GM23248 (cell line): ENCODE measurements at regions not wholly inside any gene's neighbourhood (a gene's known extent, or its start where the extent isn't known, plus 50 kb on each side); places are given as distances from the start of the nearest gene placed in this dataset.

Experiments used
- DNase-seq: peaks from one replicate; pipeline ENCODE4 v3.0.0-alpha.2; 2015
- H2AFZ ChIP-seq: fragments of 200-600 bp; sonication (generic); 2 replicates; pipeline ENCODE4 v1.6.1; 2016; ENCODE audit warnings: antibody characterized with exemption
- H3F3A ChIP-seq: fragments of 200-600 bp; sonication (generic); 2 replicates; pipeline ENCODE4 v1.6.1; 2016; ENCODE audit warnings: mild to moderate bottlenecking, antibody characterized with exemption, mixed run types; ENCODE audit not compliant: insufficient read depth
- H3K27ac ChIP-seq: fragments of 200-600 bp; sonication (generic); 2 replicates; pipeline ENCODE4 v1.5.1; 2016; ENCODE audit warnings: mild to moderate bottlenecking
- H3K27me3 ChIP-seq: fragments of 200-600 bp; sonication (generic); replicated peaks from 2 replicates; pipeline ENCODE4 v1.6.1; 2016; ENCODE audit warnings: mild to moderate bottlenecking; ENCODE audit not compliant: insufficient read depth
- H3K36me3 ChIP-seq: fragments of 200-600 bp; sonication (generic); 2 replicates; pipeline ENCODE4 v1.6.1; 2016; ENCODE audit warnings: low read depth, mild to moderate bottlenecking
- H3K4me1 ChIP-seq: fragments of 200-600 bp; sonication (generic); 2 replicates; pipeline ENCODE4 v1.6.1; 2016; ENCODE audit warnings: mild to moderate bottlenecking; ENCODE audit not compliant: insufficient read depth
- H3K4me2 ChIP-seq: fragments of 200-600 bp; sonication (generic); one replicate; pipeline ENCODE4 v1.6.1; 2016; ENCODE audit warnings: mild to moderate bottlenecking; ENCODE audit not compliant: unreplicated experiment
- H3K4me3 ChIP-seq: fragments of 200-600 bp; sonication (generic); 2 replicates; pipeline ENCODE4 v1.5.1; 2016; ENCODE audit warnings: mild to moderate bottlenecking
- H3K79me2 ChIP-seq: fragments of 200-600 bp; sonication (generic); 2 replicates; pipeline ENCODE4 v1.6.1; 2016; ENCODE audit warnings: mild to moderate bottlenecking; ENCODE audit not compliant: insufficient read depth
- H3K9ac ChIP-seq: fragments of 200-600 bp; sonication (generic); 2 replicates; pipeline ENCODE4 v1.6.1; 2016; ENCODE audit warnings: mild to moderate bottlenecking
- H3K9me2 ChIP-seq: fragments of 200-600 bp; sonication (generic); 2 replicates; pipeline ENCODE4 v1.6.1; 2016; ENCODE audit warnings: mixed run types, mild to moderate bottlenecking, moderate library complexity; ENCODE audit not compliant: insufficient read depth
- H3K9me3 ChIP-seq: fragments of 200-600 bp; sonication (generic); one replicate; pipeline ENCODE4 v1.6.1; 2017; ENCODE audit warnings: low read depth
- H4K20me1 ChIP-seq: fragments of 200-600 bp; sonication (generic); 2 replicates; pipeline ENCODE4 v1.6.0; 2016; ENCODE audit not compliant: insufficient read depth
- EZH2 ChIP-seq: fragments of 200-600 bp; sonication (generic); IDR thresholded peaks from 2 replicates; pipeline ENCODE4 v1.6.1; 2018; ENCODE audit warnings: antibody characterized with exemption, mild to moderate bottlenecking; ENCODE audit not compliant: insufficient read depth, poor library complexity, severe bottlenecking
- EZH2phosphoT487 ChIP-seq: fragments of 200-600 bp; sonication (generic); IDR thresholded peaks from 2 replicates; pipeline ENCODE4 v1.6.1; 2018; ENCODE audit warnings: antibody characterized with exemption, moderate library complexity, mild to moderate bottlenecking, low read depth; ENCODE audit not compliant: insufficient read depth
- WGBS, 2 experiments: methylation state at CpG; one replicate each; pipeline ENCODE4 v1.1.6; 2015 to 2017; ENCODE audit warnings: low lambda C conversion rate in 2 of 2, low coverage in 1 of 2; ENCODE audit errors: missing lambda C conversion rate in 2 of 2; 5-methylcytosine and 5-hydroxymethylcytosine counted together
- in situ Hi-C: fragments of 300-500 bp; cut with MboI; formaldehyde crosslinking; loops from 2 replicates; pipeline ENCODE4 v1.15.0; 2020

DNA sequence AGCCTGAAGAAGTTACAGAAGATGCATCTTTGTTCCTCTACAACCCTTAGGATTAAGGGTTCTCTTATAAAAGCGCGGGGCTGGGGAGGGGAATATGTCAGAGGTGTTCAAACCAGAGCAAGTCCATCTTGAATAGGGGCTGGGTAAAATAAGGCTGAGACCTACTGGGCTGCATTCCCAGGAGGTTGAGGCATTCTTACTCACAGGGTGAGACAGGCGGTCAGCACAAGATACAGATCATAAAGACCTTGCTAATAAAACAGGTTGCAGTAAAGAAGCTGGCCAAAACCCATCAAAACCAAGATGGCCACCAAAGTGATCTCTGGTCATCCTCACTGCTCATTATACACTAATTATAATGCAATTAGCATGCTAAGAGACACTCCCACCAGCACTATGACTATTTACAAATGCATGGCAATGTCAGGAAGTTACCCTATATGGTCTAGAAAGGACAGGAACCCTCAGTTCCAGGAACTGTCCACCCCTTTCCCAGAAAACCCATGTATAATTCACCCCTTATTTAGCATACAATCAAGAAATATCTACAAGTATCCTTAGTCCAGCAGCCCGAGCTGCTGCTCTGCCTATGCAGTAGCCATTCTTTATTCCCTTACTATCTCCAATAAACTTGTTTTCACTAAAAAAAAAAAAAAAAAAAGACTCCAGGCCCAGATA, 108.1 kb upstream of the FOXN3 start:
- Histone ChIP-seq H4K20me1 (no peaks in the 10 kb centered on the region), H3K4me1 (0 out of 2 replicates have a peak, but pooled peaks cover 4% of the 10 kb centered on the region), H2AFZ (no peak overlapping the region), H3K9me3 (no peaks in the 10 kb centered on the region), H3K9ac (no peak overlapping the region), H3K4me3 (no peak overlapping the region), H3F3A (no peaks in the 10 kb centered on the region), H3K4me2 (no peak overlapping the region), H3K9me2 (no peaks in the 10 kb centered on the region; the same call in 1 of the 2 replicates), H3K79me2 (peaks cover 6% of the 10 kb centered on the region), H3K36me3 (no peaks in the 10 kb centered on the region), H3K27ac (no peak overlapping the region), H3K27me3 (no peaks in the 10 kb centered on the region)
- no peak for DNase-seq
- WGBS, 2 experiments: 71 to 97% methylated on average over 3 to 4 of the region's 4 CpGs
- in situ Hi-C loops: no loop called here
- TF ChIP-seq EZH2: no peak
- TF ChIP-seq EZH2phosphoT487: no peak

DNA sequence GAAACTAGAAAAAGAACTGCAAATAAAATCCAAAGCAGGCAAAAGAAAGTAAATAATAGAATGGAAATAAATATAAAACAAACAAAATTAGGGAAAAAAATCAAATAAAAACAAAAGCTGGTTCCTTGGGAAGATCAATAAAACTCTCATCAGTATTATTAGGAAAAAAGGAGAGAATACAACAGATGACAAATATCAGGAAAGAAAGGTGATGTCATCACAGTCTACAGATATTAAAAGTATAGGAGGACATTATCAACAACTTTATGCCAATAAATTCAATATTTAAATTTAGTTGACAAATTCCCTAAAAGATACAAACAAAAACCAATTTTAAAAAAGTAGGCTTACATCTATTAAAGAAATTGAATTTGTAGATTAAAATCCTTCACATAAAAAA, 107.4 kb upstream of the FOXN3 start:
- H3K4me2 ChIP-seq: no peak overlapping the region
- H3K79me2 ChIP-seq: peaks cover 6% of the 10 kb centered on the region
- no peak overlapping the region for H3K27ac ChIP-seq
- no peak overlapping the region for H3K9ac ChIP-seq
- in situ Hi-C loops: no loop called here
- DNase-seq: no peak
- no peaks in the 10 kb centered on the region for H3F3A ChIP-seq
- no peaks in the 10 kb centered on the region for H3K27me3 ChIP-seq
- no peaks in the 10 kb centered on the region for H3K36me3 ChIP-seq
- H4K20me1 ChIP-seq: no peaks in the 10 kb centered on the region
- H3K9me2 ChIP-seq: no peaks in the 10 kb centered on the region; the same call in 1 of the 2 replicates
- H3K9me3 ChIP-seq: no peaks in the 10 kb centered on the region
- H2AFZ ChIP-seq: no peak overlapping the region
- H3K4me3 ChIP-seq: no peak overlapping the region
- TF ChIP-seq EZH2: no peak
- no peak for TF ChIP-seq EZH2phosphoT487
- 0 out of 2 replicates have a peak, but pooled peaks cover 4% of the 10 kb centered on the region for H3K4me1 ChIP-seq

DNA sequence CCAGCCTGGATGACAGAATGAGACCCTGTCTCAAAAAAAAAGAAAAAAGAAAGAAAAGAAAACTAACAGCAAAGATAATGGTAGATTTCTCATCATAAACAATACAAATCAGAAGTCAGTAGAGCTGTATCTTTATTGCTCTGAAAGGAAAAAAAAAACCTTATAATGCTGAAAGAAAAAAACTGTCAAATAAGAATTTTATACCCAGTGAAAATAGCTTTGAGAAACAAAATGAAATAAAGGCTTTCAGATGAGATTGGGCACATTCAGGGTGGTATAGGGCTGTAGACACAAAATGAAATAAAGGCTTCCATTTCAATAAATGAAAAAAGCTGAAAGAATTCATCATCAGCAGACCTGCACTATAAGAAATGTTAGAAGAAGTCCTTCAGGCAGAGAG, 105.0 kb upstream of the FOXN3 start:
- DNase-seq: no peak
- Histone ChIP-seq H3K9me3 (no peaks in the 10 kb centered on the region), H3F3A (no peaks in the 10 kb centered on the region), H3K9me2 (no peaks in the 10 kb centered on the region; the same call in 1 of the 2 replicates), H3K4me1 (0 out of 2 replicates have a peak, but pooled peaks cover 4% of the 10 kb centered on the region), H3K4me2 (no peak overlapping the region), H3K36me3 (no peaks in the 10 kb centered on the region), H3K79me2 (peaks cover 6% of the 10 kb centered on the region; the same call in 1 of the 2 replicates), H3K27me3 (no peaks in the 10 kb centered on the region), H3K27ac (no peak overlapping the region), H3K9ac (no peak overlapping the region), H3K4me3 (no peak overlapping the region), H2AFZ (no peak overlapping the region), H4K20me1 (no peaks in the 10 kb centered on the region)
- TF ChIP-seq EZH2 (no peak), EZH2phosphoT487 (no peak)
- in situ Hi-C loops: no loop called here

DNA sequence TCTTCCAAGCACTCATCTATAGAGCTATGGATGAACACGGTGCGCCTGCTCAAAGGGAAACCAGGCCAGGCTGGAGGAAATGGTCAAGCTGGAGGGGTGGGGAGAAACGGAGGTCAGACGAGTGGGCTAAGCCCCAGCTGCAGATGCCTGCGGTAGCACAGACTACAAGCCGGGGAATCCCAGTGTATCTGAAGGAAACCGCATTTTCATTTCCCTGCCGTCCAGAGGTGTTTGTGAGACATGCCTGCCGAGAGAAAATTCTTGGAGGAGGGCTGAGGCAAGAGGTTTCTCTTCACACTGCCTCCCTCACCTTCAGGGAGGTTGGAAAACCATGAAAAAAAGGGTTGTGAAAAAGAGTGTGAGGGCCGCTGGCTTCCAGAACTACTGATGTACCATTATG, 102.0 kb upstream of the FOXN3 start:
- Histone ChIP-seq H3K9me2 (no peaks in the 10 kb centered on the region; the same call in 1 of the 2 replicates), H3K9ac (no peak overlapping the region), H3F3A (no peaks in the 10 kb centered on the region), H3K79me2 (peaks cover 6% of the 10 kb centered on the region; the same call in 1 of the 2 replicates), H3K4me1 (no peaks in the 10 kb centered on the region), H3K4me3 (no peak overlapping the region), H2AFZ (no peak overlapping the region), H3K27me3 (no peaks in the 10 kb centered on the region), H3K27ac (no peak overlapping the region), H4K20me1 (no peaks in the 10 kb centered on the region), H3K4me2 (no peak overlapping the region), H3K9me3 (no peaks in the 10 kb centered on the region), H3K36me3 (no peaks in the 10 kb centered on the region)
- no peak for TF ChIP-seq EZH2phosphoT487
- TF ChIP-seq EZH2: no peak
- 83% methylated on average over 10 of the region's 10 CpGs for WGBS, 2 experiments
- DNase-seq: no peak
- in situ Hi-C loops: no loop called here

DNA sequence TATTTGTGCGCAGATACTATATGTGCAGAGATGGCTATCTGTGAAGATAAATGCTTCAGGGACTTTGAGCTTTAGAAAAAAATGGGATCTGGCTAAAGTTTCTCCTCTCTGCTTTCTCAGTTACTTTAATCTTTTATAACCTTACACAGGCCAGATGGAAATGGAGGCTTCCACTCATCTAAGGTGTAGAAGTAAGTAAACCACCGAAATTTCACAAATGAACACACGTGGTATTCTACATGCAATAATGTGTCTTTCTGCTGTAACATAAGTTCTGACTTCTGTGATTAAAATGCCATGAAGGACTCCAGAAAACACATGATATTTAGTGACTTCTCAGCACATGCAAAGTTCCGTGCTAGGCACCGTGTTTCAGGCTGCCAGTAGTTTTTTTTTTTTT, 99.1 kb upstream of the FOXN3 start:
- no peak for DNase-seq
- H3K4me3 ChIP-seq: no peak overlapping the region
- in situ Hi-C loops: no loop called here

More for the DNA sequence above, 99.1 kb upstream of the FOXN3 start:
- WGBS, 2 experiments: 84 to 92% methylated on average over 5 of the region's 5 CpGs
- H3K27ac ChIP-seq: no peak overlapping the region
- H3K36me3 ChIP-seq: no peaks in the 10 kb centered on the region
- no peaks in the 10 kb centered on the region for H3F3A ChIP-seq
- no peaks in the 10 kb centered on the region for H4K20me1 ChIP-seq
- H3K79me2 ChIP-seq: no peaks in the 10 kb centered on the region
- TF ChIP-seq EZH2 (no peak), EZH2phosphoT487 (no peak)
- H3K27me3 ChIP-seq: no peaks in the 10 kb centered on the region
- no peaks in the 10 kb centered on the region for H3K9me3 ChIP-seq
- H3K9ac ChIP-seq: no peak overlapping the region
- no peaks in the 10 kb centered on the region for H3K4me1 ChIP-seq
- no peak overlapping the region for H3K4me2 ChIP-seq
- H3K9me2 ChIP-seq: no peaks in the 10 kb centered on the region
- no peak overlapping the region for H2AFZ ChIP-seq
